ENCODE measurements at regions not wholly inside any gene's neighbourhood (a gene's known extent, or its start where the extent isn't known, plus 50 kb on each side); places are given as distances from the start of the nearest gene placed in this dataset.

GRCh38 chr10:108902619-108903285 lies 1020.6 kb downstream of the XPNPEP1 start:
- DNase-seq (ENCODE audit: low read depth in 4 of 4, low spot score in 3 of 4), result peak in 3 of 4 donors; percentile 34 to 59 (median 38)

GRCh38 chr10:108901781-108902618 lies 1021.3 kb downstream of the XPNPEP1 start:
- DNase-seq (ENCODE audit: low read depth in 4 of 4, low spot score in 3 of 4), result peak in 3 of 4 donors; percentile 23 to 43 (median 26)

- DNase-seq (ENCODE audit: low read depth in 4 of 4, low spot score in 3 of 4), result no peak
These were observed 1023.6 kb downstream of the XPNPEP1 start for GRCh38 chr10:108899670-108900069.

- no peak for DNase-seq (ENCODE audit: low read depth in 4 of 4, low spot score in 3 of 4)
These were observed 1028.7 kb downstream of the XPNPEP1 start for GRCh38 chr10:108894402-108895301.

GRCh38 chr10:108877095-108877561 lies 1046.2 kb downstream of the XPNPEP1 start:
- DNase-seq (ENCODE audit: low read depth in 4 of 4, low spot score in 3 of 4), result no peak

- DNase-seq (ENCODE audit: low read depth in 4 of 4, low spot score in 3 of 4), result no peak
These were observed 1050.5 kb downstream of the XPNPEP1 start for GRCh38 chr10:108872854-108873253.

- no peak for DNase-seq (ENCODE audit: low read depth in 4 of 4, low spot score in 3 of 4)
These were observed 1054.4 kb downstream of the XPNPEP1 start for GRCh38 chr10:108868881-108869280.

- no peak for DNase-seq (ENCODE audit: low read depth in 4 of 4, low spot score in 3 of 4)
These were observed 1060.5 kb downstream of the XPNPEP1 start for GRCh38 chr10:108862676-108863350.

- DNase-seq (ENCODE audit: low read depth in 4 of 4, low spot score in 3 of 4), result no peak
These were observed 1062.0 kb downstream of the XPNPEP1 start for GRCh38 chr10:108861181-108861754.

- no peak for DNase-seq (ENCODE audit: low read depth in 4 of 4, low spot score in 3 of 4)
These were observed 1071.1 kb downstream of the XPNPEP1 start for GRCh38 chr10:108852211-108852610.

- no peak for DNase-seq (ENCODE audit: low read depth in 4 of 4, low spot score in 3 of 4)
These were observed 1073.0 kb downstream of the XPNPEP1 start for GRCh38 chr10:108850138-108850854.

GRCh38 chr10:108849688-108850087 lies 1073.6 kb downstream of the XPNPEP1 start:
- no peak for DNase-seq (ENCODE audit: low read depth in 4 of 4, low spot score in 3 of 4)

GRCh38 chr10:108849186-108849585 lies 1074.1 kb downstream of the XPNPEP1 start:
- DNase-seq (ENCODE audit: low read depth in 4 of 4, low spot score in 3 of 4), result no peak

GRCh38 chr10:108848046-108848445 lies 1075.3 kb downstream of the XPNPEP1 start:
- DNase-seq (ENCODE audit: low read depth in 4 of 4, low spot score in 3 of 4), result no peak

- DNase-seq (ENCODE audit: low read depth in 4 of 4, low spot score in 3 of 4), result no peak
These were observed 1082.4 kb downstream of the XPNPEP1 start for GRCh38 chr10:108840944-108841343.

GRCh38 chr10:108836362-108836761 lies 1086.9 kb downstream of the XPNPEP1 start:
- DNase-seq (ENCODE audit: low read depth in 4 of 4, low spot score in 3 of 4), result no peak

GRCh38 chr10:108822026-108822425 lies 1101.3 kb downstream of the XPNPEP1 start:
- DNase-seq (ENCODE audit: low read depth in 4 of 4, low spot score in 3 of 4), result peak in 3 of 4 donors; percentile 1 to 15 (median 6)

GRCh38 chr10:108819302-108819701 lies 1104.0 kb downstream of the XPNPEP1 start:
- no peak for DNase-seq (ENCODE audit: low read depth in 4 of 4, low spot score in 3 of 4)

- no peak for DNase-seq (ENCODE audit: low read depth in 4 of 4, low spot score in 3 of 4)
These were observed 1105.7 kb downstream of the XPNPEP1 start for GRCh38 chr10:108817584-108817983.
